HUES6 (cell line): ENCODE measurements at regions not wholly inside any gene's neighbourhood (a gene's known extent, or its start where the extent isn't known, plus 50 kb on each side); places are given as distances from the start of the nearest gene placed in this dataset.

Source experiments
- H3K27ac ChIP-seq: 2 replicates; pipeline ENCODE4 v1.7.0; 2013; ENCODE audit warnings: low read depth, mild to moderate bottlenecking, low read length, inconsistent platforms
- H3K27me3 ChIP-seq: 2 replicates; pipeline ENCODE4 v1.6.1; 2013; ENCODE audit warnings: low read length; ENCODE audit not compliant: control insufficient read depth, insufficient read depth
- H3K36me3 ChIP-seq: 2 replicates; pipeline ENCODE4 v1.6.1; 2013; ENCODE audit warnings: low read length; ENCODE audit not compliant: control insufficient read depth, insufficient read depth
- H3K4me1 ChIP-seq: 2 replicates; pipeline ENCODE4 v1.6.1; 2013; ENCODE audit warnings: low read length; ENCODE audit not compliant: control insufficient read depth, insufficient read depth
- H3K4me3 ChIP-seq: 2 replicates; pipeline ENCODE4 v1.5.1; 2013; ENCODE audit warnings: low read depth, low read length
- H3K9ac ChIP-seq: one replicate; pipeline ENCODE4 v1.6.1; 2013; ENCODE audit warnings: mild to moderate bottlenecking, low read length
- H3K9me3 ChIP-seq: 2 replicates; pipeline ENCODE4 v1.6.1; 2013; ENCODE audit warnings: low read depth, low read length; ENCODE audit not compliant: control insufficient read depth, insufficient read depth

DNA sequence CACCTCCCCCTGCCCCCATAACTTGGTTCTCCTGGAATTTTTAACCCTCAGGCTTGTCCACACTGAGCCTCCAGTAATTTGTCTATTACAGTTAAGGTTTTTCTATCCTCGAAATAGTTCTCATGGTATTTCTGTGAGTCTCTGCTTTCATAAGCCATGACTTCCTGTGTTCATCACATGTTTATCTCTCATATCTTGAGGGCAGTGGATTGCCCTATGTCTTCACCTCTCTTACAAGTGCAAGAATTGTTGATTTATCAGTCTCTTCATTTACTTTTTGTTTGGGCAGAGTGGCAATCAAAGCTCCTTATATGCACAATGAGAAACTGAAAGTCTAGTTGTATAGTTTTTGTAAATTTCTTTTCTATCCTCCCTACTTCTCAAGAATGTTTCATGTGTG, 328.4 kb downstream of the PLA2G4A start:
- peaks cover 5% of the 10 kb centered on the region; the same call in 1 of the 2 replicates for H3K4me1 ChIP-seq

DNA sequence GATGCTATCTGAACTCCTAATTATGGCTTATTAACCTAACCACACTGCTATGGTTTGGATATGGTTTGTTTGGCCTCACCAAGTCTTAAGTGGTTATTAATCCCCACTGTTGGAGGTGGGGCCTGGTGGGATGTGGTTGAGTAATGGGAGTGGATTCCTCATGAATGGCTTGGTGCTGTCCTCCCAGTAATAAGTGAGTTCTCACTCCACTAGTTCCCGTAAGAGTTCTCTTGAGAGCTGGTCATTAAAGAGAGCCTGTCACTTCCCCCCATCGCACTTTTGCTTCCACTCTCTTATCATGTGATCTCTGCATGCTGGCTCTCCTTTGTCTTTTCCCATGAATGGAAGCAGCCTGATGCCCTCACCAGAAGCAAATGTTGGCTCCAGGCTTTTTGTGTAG, 328.8 kb downstream of the PLA2G4A start:
- Histone ChIP-seq H3K4me1 (peaks cover 5% of the 10 kb centered on the region; the same call in 1 of the 2 replicates), H3K9ac (no peak overlapping the region), H3K4me3 (no peak overlapping the region), H3K36me3 (no peaks in the 10 kb centered on the region), H3K27ac (no peak overlapping the region), H3K9me3 (no peaks in the 10 kb centered on the region), H3K27me3 (no peaks in the 10 kb centered on the region)

More for the DNA sequence above, 328.4 kb downstream of the PLA2G4A start:
- H3K4me3 ChIP-seq, result no peak overlapping the region
- H3K9me3 ChIP-seq, result no peaks in the 10 kb centered on the region
- H3K27ac ChIP-seq, result no peak overlapping the region
- no peaks in the 10 kb centered on the region for H3K27me3 ChIP-seq
- no peaks in the 10 kb centered on the region for H3K36me3 ChIP-seq
- H3K9ac ChIP-seq, result no peak overlapping the region

DNA sequence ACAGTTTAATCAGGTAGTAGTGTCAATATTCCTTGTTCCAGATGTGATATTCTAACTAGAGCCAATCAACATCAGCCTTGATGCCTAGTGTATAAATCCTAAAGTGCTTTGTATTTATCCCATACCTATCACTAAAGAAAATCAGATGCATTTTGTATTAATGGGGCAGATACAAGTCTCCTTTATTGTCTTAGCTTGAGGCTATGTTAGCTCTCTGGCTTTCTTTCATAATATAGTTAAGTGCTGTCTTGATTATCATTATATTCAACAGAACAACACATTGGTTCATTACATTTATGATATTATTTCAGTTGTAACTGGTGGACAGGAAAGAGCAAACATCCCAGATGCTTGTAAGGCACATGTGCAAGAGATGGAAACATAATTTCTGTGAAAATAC, 338.8 kb downstream of the PLA2G4A start:
- H3K9ac ChIP-seq, result no peak overlapping the region

DNA sequence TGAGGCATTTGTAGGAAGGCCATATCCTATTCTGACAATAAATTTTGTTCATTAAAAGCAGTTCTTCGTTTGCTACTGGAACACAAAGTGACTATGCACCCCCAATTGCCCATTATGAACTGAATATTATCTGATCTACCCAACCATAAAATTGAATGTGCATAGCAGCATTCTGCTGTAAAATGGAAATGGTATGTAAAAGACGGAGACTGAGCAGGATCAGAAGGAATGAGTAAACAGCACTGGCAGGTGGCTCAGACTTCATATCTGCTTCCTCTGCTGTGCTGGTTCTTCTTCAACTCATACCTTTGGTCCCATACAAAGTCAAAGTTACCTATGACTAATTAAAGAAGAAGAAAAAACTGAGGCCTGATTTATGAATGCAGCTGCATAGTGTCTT, 339.5 kb downstream of the PLA2G4A start:
- no peaks in the 10 kb centered on the region for H3K4me1 ChIP-seq
- H3K27ac ChIP-seq, result no peak overlapping the region
- H3K9ac ChIP-seq, result no peak overlapping the region
- H3K9me3 ChIP-seq, result no peaks in the 10 kb centered on the region
- no peaks in the 10 kb centered on the region for H3K36me3 ChIP-seq
- no peaks in the 10 kb centered on the region for H3K27me3 ChIP-seq
- no peak overlapping the region for H3K4me3 ChIP-seq

More for the DNA sequence above, 338.8 kb downstream of the PLA2G4A start:
- no peaks in the 10 kb centered on the region for H3K9me3 ChIP-seq
- H3K4me3 ChIP-seq, result no peak overlapping the region
- no peak overlapping the region for H3K27ac ChIP-seq
- no peaks in the 10 kb centered on the region for H3K27me3 ChIP-seq
- no peaks in the 10 kb centered on the region for H3K36me3 ChIP-seq
- no peaks in the 10 kb centered on the region for H3K4me1 ChIP-seq

DNA sequence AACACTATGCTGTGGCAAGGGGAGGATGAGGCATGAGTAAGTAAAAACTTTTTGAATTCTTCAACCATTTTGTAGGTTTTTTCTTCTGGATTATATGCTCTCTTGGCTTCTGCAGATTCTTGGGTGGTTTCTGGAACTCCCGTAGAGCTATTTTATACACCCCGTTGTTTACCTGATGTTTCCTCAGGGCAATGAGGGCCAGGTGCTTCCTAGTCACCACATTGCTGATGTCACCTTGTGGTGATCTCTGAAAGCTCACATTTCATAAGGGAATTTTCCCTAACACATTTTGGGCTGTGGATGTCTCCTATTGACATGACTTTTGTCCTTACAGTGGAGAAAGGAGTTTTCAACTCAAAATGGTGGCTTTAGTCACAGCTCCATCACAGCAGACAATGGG, 356.6 kb downstream of the PLA2G4A start:
- no peaks in the 10 kb centered on the region for H3K4me1 ChIP-seq
- H3K9me3 ChIP-seq, result peaks cover 9% of the 10 kb centered on the region; the same call in 1 of the 2 replicates
- no peaks in the 10 kb centered on the region for H3K27me3 ChIP-seq
- H3K4me3 ChIP-seq, result no peak overlapping the region
- H3K27ac ChIP-seq, result no peak overlapping the region
- H3K9ac ChIP-seq, result no peak overlapping the region
- no peaks in the 10 kb centered on the region for H3K36me3 ChIP-seq

DNA sequence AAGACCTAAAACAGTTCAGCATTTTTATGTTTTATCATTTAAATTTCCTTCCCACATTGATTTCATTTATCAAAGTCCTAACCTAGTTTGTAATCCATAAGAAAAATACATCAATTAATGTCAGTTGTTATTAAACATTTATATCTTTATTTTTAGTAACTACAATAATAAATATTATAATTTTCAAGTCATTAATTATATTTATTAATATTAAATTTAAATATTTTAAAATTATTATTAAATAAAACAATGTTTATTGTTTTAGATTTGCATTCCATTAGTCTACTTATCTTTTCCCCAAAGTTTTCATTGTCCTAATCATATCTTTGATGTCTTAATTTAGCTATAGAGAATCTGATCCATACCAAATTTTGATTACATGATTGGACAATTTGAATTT, 368.9 kb downstream of the PLA2G4A start:
- Histone ChIP-seq H3K27me3 (no peaks in the 10 kb centered on the region), H3K36me3 (no peaks in the 10 kb centered on the region), H3K4me1 (no peaks in the 10 kb centered on the region), H3K4me3 (no peak overlapping the region), H3K9ac (no peak overlapping the region), H3K27ac (no peak overlapping the region), H3K9me3 (no peaks in the 10 kb centered on the region)

DNA sequence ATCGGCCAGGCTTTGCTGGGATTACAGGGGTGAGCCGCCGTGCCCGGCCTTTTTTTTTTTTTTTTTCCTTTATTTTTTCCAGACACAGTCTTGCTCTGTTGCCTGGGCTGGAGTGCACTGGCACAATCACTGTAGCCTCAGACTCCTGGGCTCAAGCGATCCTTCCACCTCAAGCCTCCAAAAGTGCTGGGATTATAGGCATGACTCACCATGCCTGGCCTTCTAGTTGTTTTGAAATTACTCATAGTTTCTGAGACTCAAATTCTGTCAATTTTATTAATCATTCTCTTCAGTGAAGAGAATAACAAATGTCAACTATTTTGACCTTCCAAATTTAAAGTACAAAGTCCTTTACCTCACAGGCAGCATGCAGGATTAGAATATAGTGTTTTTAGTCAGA, 374.5 kb downstream of the PLA2G4A start:
- H3K4me3 ChIP-seq, result no peak overlapping the region
- no peaks in the 10 kb centered on the region for H3K9me3 ChIP-seq
- no peak overlapping the region for H3K27ac ChIP-seq
- no peaks in the 10 kb centered on the region for H3K27me3 ChIP-seq
- no peaks in the 10 kb centered on the region for H3K4me1 ChIP-seq
- no peak overlapping the region for H3K9ac ChIP-seq
- H3K36me3 ChIP-seq, result no peaks in the 10 kb centered on the region

DNA sequence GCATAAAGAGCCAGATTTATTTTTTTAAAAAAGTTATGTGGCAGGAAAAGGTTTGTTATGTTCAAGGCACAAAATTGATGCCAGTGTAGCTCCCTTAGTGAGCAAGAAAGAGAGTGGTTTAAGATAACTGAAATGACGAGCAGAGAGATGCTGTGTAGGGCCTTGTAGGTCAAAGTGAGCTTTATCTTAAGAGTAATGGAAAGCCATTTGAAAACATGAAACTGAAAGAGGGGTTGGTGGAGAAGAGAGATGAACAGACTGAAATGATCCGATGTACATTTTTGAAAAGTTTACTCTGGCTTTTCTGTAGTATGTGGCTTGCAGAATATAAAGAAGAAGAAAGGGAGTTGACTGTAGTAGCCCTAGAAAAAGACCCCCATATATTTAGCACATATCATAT, 383.6 kb downstream of the PLA2G4A start:
- Histone ChIP-seq H3K9ac (no peak overlapping the region), H3K27me3 (no peaks in the 10 kb centered on the region), H3K27ac (no peak overlapping the region), H3K36me3 (no peaks in the 10 kb centered on the region), H3K4me1 (no peaks in the 10 kb centered on the region), H3K9me3 (no peaks in the 10 kb centered on the region), H3K4me3 (no peak overlapping the region)

DNA sequence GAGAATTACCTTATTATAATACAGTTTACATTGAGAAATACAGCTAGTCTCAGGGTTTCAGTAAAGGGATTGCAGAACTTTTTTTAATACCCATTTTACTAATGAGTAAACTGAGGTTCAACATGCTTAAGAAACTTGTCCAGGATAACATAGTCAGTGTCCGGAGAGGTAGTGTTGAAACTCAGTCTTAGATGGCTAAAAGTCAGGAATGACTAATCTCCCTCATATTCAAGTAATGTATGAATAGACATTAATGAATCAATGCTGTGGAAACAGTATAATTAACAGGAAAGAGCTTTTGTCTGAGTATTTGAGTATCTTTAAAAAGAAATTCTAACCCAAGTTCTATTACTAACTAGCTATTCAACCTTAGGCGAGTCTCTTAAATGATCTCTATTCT, 397.6 kb downstream of the PLA2G4A start:
- Histone ChIP-seq H3K4me3 (no peak overlapping the region), H3K9me3 (no peaks in the 10 kb centered on the region), H3K27me3 (no peaks in the 10 kb centered on the region), H3K4me1 (no peaks in the 10 kb centered on the region; the same call in 1 of the 2 replicates), H3K9ac (no peak overlapping the region), H3K36me3 (no peaks in the 10 kb centered on the region), H3K27ac (no peak overlapping the region)

DNA sequence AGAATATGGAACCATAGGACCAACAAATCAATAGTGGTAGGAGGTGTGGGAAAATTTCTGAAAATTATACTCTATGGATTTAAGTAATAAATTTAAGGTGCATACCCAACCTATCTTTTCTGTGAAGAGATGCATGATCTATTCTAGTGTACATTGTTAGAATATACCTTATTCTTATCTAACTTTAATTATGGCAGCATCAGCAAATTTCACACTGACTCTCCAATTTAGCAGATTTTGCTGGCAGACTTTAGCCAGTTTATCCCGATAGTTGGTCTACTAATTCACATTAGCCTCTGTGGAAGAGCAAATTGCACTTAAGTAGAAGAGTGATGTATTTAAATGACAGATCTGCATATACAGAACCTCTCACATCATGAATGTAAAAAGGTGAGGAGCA, 400.0 kb downstream of the PLA2G4A start:
- Histone ChIP-seq H3K4me3 (no peak overlapping the region), H3K9me3 (no peaks in the 10 kb centered on the region), H3K27me3 (no peaks in the 10 kb centered on the region), H3K27ac (no peak overlapping the region), H3K9ac (no peak overlapping the region), H3K4me1 (no peaks in the 10 kb centered on the region; the same call in 1 of the 2 replicates), H3K36me3 (no peaks in the 10 kb centered on the region)

DNA sequence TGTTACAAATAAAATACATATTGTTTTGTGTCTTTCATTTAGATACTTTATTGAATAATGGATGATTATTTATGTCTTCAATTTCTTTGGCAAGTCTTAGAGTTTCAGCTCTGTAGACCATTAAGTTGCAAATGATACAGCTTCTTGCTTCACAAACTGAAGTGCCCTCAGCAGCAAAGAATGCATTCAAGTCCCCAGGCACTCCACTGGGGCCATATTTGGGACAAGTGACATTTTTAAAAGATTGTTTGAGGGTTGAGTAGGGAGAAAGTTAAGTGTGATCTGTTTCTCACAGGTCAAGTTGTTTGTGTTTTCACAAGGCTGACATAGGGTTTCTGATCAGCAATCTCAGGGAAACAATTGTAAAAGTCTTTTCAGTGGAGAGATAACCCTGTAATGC, 400.7 kb downstream of the PLA2G4A start:
- H3K36me3 ChIP-seq, result no peaks in the 10 kb centered on the region
- H3K4me1 ChIP-seq, result no peaks in the 10 kb centered on the region; the same call in 1 of the 2 replicates
- H3K9me3 ChIP-seq, result no peaks in the 10 kb centered on the region
- H3K27ac ChIP-seq, result no peak overlapping the region
- H3K9ac ChIP-seq, result no peak overlapping the region
- H3K4me3 ChIP-seq, result no peak overlapping the region
- no peaks in the 10 kb centered on the region for H3K27me3 ChIP-seq

DNA sequence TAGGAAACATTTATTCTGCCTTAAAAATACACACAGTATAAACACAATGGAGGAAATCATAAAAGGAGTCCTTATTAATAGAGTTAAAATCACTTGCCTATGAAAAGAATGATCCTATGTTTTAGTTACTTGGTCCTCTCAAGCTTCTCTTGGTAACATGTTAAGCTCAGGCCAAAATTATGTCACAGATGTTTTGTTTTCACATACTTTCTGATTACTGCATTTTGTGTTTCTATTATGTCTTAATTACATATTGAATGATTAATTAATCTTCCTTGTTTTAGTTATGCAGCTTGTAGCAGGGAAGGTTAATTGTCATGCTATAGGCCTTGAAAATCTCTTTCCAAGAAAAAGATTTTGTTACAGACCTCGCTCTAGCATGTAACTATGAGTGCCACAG, 406.0 kb downstream of the PLA2G4A start:
- Histone ChIP-seq H3K9ac (no peak overlapping the region), H3K27me3 (no peaks in the 10 kb centered on the region), H3K27ac (no peak overlapping the region), H3K4me3 (no peak overlapping the region), H3K4me1 (peaks cover 6% of the 10 kb centered on the region; the same call in 1 of the 2 replicates), H3K36me3 (no peaks in the 10 kb centered on the region), H3K9me3 (no peaks in the 10 kb centered on the region)
